Activated T-helper 2 cell treated with anti-CD3 and anti-CD28 coated beads, Interferon-gamma antibody, Interleukin-2, Interleukin-4, amounts not matched to agents 10 μg/mL and 5 μg/mL and 100 μg/mL, durations not matched to agents 14 hours and 24 hours and 36 hours (primary cell): ENCODE measurements at regions not wholly inside any gene's neighbourhood (a gene's known extent, or its start where the extent isn't known, plus 50 kb on each side); places are given as distances from the start of the nearest gene placed in this dataset.

ENCODE experiments used
- DNase-seq: peaks from one replicate; pipeline ENCODE4 v3.0.0; 2021; ENCODE audit warnings: low spot score
- H3K27ac Mint-ChIP-seq: one replicate; pipeline ENCODE4 v1.8.0; 2021; ENCODE audit warnings: mixed read lengths
- H3K27me3 Mint-ChIP-seq: one replicate; pipeline ENCODE4 v1.8.0; 2021; ENCODE audit warnings: low read depth, mixed read lengths
- H3K36me3 Mint-ChIP-seq: one replicate; pipeline ENCODE4 v1.8.0; 2021; ENCODE audit warnings: low read depth, mixed read lengths
- H3K4me1 Mint-ChIP-seq: one replicate; pipeline ENCODE4 v1.8.0; 2021; ENCODE audit warnings: low read depth, mixed read lengths
- H3K4me3 Mint-ChIP-seq: one replicate; pipeline ENCODE4 v1.8.0; 2021; ENCODE audit warnings: low read depth, mild to moderate bottlenecking, moderate library complexity, mixed read lengths
- H3K9me3 Mint-ChIP-seq: one replicate; pipeline ENCODE4 v1.8.0; 2021; ENCODE audit warnings: mixed read lengths
- intact Hi-C: fragments of 100-400 bp; cut with micrococcal nuclease; formaldehyde crosslinking; loops from one replicate; pipeline ENCODE4 v1.15.1; 2023

DNA sequence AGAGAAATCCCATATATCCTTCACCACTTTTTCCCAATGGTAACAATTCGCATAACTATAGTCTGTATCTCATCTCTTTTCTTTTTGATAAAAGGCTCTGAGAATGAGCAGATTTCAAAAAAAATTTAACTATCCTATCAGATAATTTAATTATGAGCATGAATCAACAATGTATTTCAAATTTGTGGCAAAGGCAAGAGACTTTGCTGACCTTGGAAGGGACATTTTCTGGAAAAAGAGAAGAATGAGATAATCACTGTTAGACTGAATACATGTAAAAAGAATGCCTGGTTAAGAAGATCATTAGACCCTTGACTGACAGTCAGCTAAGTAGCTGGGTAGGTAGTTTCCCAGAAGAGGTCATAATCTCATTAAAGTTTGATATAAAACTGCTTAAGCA lies 428.4 kb upstream of the XYLT1 start:
- H3K27ac Mint-ChIP-seq: no peak overlapping the region
- H3K4me1 Mint-ChIP-seq: no peaks in the 10 kb centered on the region
- H3K4me3 Mint-ChIP-seq: no peak overlapping the region
- H3K36me3 Mint-ChIP-seq: no peaks in the 10 kb centered on the region
- H3K9me3 Mint-ChIP-seq: no peaks in the 10 kb centered on the region
- peaks cover 2% of the 10 kb centered on the region for H3K27me3 Mint-ChIP-seq
- intact Hi-C loops: no loop called here
- DNase-seq: no peak

DNA sequence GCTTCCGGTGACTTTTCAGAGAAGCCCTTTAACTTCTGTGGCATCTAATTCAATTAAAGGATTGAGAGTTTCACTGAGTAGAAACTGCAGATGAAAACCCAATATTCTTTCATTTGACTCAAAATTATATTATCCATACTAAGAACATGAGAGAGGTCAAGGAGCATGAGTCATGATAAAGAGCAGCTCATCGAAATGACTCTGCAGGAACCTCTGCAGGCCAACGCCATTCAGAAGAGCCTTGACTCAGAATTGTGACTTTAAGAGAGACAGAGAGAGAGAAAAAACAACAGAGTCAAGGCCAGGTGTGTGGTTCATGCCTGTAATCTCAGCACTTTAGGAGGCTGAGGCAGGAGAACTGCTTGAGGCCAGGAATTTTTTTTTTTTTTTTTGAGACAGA lies 417.2 kb upstream of the XYLT1 start:
- Mint-ChIP-seq H3K4me1 (no peaks in the 10 kb centered on the region), H3K36me3 (no peaks in the 10 kb centered on the region), H3K9me3 (no peaks in the 10 kb centered on the region), H3K4me3 (no peak overlapping the region), H3K27me3 (peaks cover 3% of the 10 kb centered on the region), H3K27ac (no peak overlapping the region)
- DNase-seq: no peak
- intact Hi-C loops: no loop called here

DNA sequence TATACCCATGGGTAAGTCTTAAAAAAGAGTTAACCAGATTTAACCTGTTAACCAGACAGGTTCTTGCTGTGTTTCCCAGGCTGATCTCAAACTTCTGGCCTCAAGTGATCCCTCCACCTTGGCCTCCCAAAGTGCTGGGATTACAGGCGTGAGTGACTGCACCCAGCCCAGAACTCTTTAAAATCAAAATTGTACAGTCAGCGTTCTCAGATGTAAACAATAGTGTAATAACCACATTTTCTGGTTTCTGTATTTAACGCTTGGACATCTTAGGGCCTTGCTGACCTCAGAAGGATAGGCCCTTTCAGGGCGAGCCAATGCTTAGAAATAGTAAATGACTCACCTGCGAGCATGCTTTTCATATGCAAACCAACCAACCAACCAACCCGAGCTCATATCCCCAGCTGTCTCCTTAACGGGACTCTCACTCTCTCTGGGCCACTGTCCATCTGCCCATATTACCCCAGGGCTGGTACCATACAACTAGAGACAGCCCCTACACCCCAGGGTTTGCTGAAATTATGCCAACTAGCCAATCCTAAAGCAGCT lies 415.0 kb upstream of the XYLT1 start:
- H3K36me3 Mint-ChIP-seq: no peaks in the 10 kb centered on the region
- H3K27me3 Mint-ChIP-seq: peaks cover 3% of the 10 kb centered on the region
- intact Hi-C loops: no loop called here
- H3K4me3 Mint-ChIP-seq: no peak overlapping the region
- no peaks in the 10 kb centered on the region for H3K4me1 Mint-ChIP-seq
- H3K27ac Mint-ChIP-seq: no peak overlapping the region
- H3K9me3 Mint-ChIP-seq: no peaks in the 10 kb centered on the region
- no peak for DNase-seq

DNA sequence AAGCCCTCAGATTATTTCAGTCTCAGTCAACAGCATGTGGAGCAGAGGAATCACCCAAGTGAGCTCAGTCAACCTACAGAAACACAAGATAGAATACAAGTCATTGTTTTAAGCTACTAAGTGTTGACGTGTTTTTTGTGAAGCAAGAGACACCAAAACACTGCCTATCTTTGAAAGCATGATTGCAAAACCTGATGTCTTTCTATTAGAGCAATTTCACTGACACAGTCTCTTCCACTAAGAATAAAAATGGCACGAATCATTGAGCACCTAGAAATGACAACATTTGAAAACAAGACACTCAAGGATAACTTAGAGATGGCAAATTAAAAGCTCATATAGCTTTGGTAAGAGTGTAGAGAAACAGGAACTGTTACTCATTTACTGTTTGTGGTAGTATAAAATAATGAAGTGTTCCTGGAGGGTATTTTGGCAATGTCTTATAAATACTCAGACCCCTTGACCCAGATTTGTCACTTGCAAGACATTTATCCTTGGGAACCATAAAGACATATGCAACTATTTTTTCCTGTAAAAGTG lies 407.1 kb upstream of the XYLT1 start:
- H3K4me3 Mint-ChIP-seq: no peak overlapping the region
- intact Hi-C loops: no loop called here
- no peaks in the 10 kb centered on the region for H3K9me3 Mint-ChIP-seq

DNA sequence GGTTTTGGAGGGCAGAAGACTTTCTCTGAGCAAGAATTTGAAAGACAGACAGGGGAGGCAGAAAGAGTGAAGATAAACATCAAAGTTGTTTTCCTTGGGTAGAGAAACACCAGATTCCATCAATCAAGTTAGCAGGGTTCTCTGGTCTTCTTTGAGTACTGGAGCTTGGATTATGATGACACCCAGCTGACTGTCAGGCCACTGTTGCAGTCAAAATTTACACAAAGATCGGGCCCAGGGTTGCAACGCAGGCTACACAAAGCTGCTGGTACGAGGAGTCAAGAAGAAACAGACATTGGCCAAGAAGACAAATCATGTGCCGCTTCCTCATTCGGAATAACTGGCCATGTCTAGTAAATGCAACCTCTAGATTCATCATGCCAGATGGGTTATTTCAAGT lies 396.2 kb upstream of the XYLT1 start:
- no peak overlapping the region for H3K27ac Mint-ChIP-seq
- no peaks in the 10 kb centered on the region for H3K27me3 Mint-ChIP-seq
- H3K4me3 Mint-ChIP-seq: no peak overlapping the region
- DNase-seq: no peak
- intact Hi-C loops: no loop called here
- no peaks in the 10 kb centered on the region for H3K9me3 Mint-ChIP-seq
- no peaks in the 10 kb centered on the region for H3K4me1 Mint-ChIP-seq
- H3K36me3 Mint-ChIP-seq: no peaks in the 10 kb centered on the region

More for the DNA sequence above, 407.1 kb upstream of the XYLT1 start:
- Mint-ChIP-seq H3K27ac (no peak overlapping the region), H3K36me3 (no peaks in the 10 kb centered on the region), H3K4me1 (no peaks in the 10 kb centered on the region), H3K27me3 (peaks cover 3% of the 10 kb centered on the region)
- no peak for DNase-seq

DNA sequence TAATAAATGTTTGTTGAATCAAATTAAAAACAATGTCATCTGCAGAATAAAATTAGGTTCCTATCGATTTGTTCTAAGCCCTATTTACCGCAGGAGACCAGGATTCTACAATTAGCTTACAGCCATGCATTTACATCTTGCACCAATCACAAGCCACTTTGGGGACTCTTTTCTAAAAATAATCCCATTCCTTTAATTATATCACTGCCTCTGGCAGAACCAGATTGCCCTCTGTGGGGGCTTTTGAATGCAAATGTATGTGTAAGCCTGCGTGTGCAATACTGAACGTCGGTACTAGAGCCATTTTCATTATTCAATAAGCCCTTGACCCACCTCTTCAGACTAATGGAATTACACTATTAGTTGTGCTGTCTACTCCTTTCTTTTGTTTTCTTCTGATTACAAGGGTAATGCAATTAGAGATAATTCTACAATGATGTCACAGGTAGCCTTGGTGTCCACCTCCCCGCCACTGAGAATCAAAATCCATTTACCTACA lies 391.3 kb upstream of the XYLT1 start:
- no peaks in the 10 kb centered on the region for H3K4me1 Mint-ChIP-seq
- no peak for DNase-seq
- intact Hi-C loops: no loop called here
- H3K9me3 Mint-ChIP-seq: no peaks in the 10 kb centered on the region
- H3K4me3 Mint-ChIP-seq: no peak overlapping the region
- H3K36me3 Mint-ChIP-seq: no peaks in the 10 kb centered on the region
- no peak overlapping the region for H3K27ac Mint-ChIP-seq
- no peaks in the 10 kb centered on the region for H3K27me3 Mint-ChIP-seq

DNA sequence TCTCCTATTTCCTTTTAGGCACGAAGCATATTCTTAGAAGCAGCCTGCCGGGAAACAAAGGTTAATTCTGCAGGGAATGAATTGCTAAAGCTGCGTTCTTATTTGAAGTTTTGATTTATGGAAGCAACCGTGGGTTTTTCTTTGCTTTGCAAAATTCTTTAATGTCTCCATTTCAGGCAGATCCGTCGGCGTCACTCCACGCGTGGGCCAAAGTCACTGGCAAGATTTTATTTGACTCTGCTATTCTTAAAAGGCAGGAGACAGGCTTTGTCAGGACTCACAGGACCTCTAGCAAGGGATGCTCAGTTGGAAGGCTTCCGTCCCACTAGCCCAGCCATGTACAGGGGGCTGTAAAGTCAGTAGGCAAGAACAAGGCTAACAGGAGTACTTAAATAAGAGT lies 387.3 kb upstream of the XYLT1 start:
- Mint-ChIP-seq H3K4me3 (no peak overlapping the region), H3K27ac (no peak overlapping the region), H3K27me3 (no peaks in the 10 kb centered on the region), H3K4me1 (no peaks in the 10 kb centered on the region), H3K9me3 (peaks cover 4% of the 10 kb centered on the region), H3K36me3 (no peaks in the 10 kb centered on the region)
- intact Hi-C loops: no loop called here
- no peak for DNase-seq

DNA sequence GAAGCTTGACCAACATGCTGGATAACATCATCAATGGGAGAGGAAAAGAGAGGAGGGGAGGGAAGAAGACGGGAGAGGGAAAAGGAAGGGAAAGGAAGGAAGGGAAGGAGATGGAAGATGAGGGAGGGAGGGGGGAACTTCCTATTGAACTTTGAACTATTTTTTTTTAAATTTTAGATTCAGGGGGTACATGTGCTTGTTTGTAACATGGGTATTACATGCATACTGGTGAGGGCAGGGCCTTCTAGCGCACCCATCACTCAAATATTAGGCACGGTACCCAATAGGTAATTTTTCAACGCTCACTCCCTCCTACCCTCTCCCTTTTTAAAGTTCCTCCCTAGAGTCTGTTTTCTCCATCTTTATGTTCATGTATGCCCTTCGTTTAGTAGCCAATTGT lies 383.2 kb upstream of the XYLT1 start:
- DNase-seq: no peak
- Mint-ChIP-seq H3K36me3 (no peaks in the 10 kb centered on the region), H3K4me1 (no peaks in the 10 kb centered on the region), H3K9me3 (peaks cover 4% of the 10 kb centered on the region), H3K4me3 (no peak overlapping the region), H3K27me3 (no peaks in the 10 kb centered on the region), H3K27ac (no peak overlapping the region)
- intact Hi-C loops: no loop called here

DNA sequence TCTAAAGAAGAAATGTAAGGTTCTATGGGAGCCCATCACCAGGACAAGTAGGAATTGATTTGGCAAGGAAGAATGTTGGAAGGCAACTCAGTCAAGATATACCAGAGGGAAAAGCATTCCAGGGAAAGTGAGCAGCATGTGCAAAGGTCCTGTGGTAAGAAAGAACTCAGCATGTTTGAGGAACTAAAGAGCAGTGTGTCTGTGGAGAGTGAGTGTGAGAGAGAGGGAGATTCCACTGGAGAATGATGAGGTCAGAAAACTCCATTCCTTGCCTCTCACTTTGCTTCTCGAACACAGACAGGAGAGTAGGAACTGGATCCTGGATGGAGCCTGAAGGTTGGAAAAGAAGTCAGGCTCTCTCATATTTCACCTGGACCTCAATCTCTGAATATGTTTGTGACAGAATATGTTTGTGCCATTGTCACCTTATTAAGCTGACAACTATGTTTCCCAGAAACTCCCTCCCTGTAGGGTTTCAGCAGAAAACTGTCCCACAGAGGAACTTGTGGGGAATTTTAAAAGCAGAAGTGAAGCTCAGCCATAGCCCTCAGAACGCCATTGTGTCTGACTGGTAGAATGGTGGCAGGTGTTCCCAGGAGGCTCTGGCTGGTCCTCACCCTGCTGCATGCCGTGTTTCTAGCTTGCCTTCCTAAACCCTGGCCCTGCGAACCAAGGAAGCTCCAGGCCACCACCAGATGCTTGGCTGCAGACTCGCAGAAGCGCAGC lies 382.4 kb upstream of the XYLT1 start:
- peaks cover 4% of the 10 kb centered on the region for H3K9me3 Mint-ChIP-seq
- no peak for DNase-seq
- no peaks in the 10 kb centered on the region for H3K27me3 Mint-ChIP-seq
- no peak overlapping the region for H3K27ac Mint-ChIP-seq
- H3K4me3 Mint-ChIP-seq: no peak overlapping the region
- intact Hi-C loops: no loop called here
- H3K36me3 Mint-ChIP-seq: no peaks in the 10 kb centered on the region
- H3K4me1 Mint-ChIP-seq: no peaks in the 10 kb centered on the region

DNA sequence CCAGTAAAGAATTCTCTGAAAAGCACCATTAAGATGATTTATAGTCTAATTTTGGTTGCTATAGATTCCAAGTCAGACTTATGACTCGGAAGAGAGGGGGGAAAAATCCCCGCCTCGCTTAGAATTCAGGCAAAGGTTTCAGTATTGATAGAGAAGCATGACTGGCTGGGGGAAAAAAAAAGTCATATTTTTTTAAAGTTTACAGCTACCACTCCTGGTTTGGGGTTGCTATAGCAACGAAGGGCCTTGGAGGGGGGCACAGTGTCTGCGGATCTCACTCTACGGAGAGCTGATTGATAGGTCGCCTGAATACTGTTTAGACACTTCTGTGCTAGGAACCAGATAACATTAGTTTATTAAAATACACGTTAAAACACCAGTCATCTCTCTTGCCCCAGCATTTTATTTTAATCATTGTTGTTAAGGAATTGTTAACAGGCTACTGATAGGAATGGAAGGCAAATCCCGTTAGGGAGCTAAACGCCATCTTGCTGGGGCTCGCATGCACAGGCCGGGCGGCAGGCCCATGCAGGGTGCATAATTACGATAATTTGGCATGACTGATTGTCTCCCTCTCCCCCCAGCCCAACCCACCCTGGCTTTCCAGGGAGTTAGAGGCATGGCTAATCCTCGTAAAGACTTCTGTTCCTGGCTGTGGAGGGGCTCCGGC lies 380.0 kb upstream of the XYLT1 start:
- H3K27ac Mint-ChIP-seq: no peak overlapping the region
- no peaks in the 10 kb centered on the region for H3K4me1 Mint-ChIP-seq

DNA sequence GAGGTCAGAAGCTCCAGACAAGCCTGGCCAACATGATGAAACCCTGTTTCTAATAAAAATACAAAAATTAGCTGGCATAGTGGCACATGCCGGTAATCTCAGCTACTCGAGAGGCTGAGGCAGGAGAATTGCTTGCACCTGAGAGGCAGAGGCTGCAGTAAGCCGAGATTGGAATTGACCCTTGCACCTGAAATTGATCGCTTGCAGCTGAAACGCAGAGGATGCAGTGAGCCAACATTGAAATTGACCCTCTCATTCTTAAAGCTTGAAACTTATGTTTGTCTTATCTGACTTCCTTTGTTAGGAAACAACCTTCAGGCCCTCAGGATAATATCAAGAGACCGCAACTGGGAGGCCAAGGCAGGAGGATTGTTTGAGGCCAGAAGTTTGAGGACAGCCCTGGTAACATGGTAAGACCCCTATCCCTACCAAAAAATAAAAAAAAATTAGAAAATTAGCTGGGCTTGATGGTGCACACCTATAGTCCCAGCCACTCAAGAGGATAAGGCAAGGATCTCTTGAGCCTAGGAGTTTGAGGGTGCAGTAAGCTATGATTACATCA lies 376.6 kb upstream of the XYLT1 start:
- H3K4me1 Mint-ChIP-seq: no peaks in the 10 kb centered on the region
- no peak overlapping the region for H3K4me3 Mint-ChIP-seq
- intact Hi-C loops: no loop called here
- no peak overlapping the region for H3K27ac Mint-ChIP-seq
- no peaks in the 10 kb centered on the region for H3K27me3 Mint-ChIP-seq
- H3K9me3 Mint-ChIP-seq: no peaks in the 10 kb centered on the region
- DNase-seq: no peak
- H3K36me3 Mint-ChIP-seq: no peaks in the 10 kb centered on the region

More for the DNA sequence above, 380.0 kb upstream of the XYLT1 start:
- peaks cover 4% of the 10 kb centered on the region for H3K9me3 Mint-ChIP-seq
- H3K27me3 Mint-ChIP-seq: no peaks in the 10 kb centered on the region
- intact Hi-C loops: no loop called here
- H3K36me3 Mint-ChIP-seq: no peaks in the 10 kb centered on the region
- no peak for DNase-seq
- no peak overlapping the region for H3K4me3 Mint-ChIP-seq

DNA sequence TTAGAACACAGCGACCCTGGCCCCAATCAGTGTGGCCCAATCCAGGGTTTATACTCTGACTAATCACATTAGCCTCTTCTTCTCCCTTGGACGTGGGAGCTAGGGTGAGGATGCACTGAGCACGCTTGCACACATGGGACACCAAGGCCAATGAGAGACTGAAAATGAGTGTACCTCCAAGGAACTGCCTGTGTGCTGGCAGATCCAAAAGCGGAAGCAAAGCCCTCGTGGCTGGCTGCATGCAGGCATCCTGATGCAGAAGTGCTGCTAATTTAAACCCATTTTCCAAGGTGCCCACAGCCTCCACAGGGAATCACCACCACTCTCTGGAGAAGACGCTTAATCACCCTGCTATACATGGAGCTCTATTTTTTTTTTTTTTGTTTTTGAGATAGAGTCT lies 375.3 kb upstream of the XYLT1 start:
- H3K9me3 Mint-ChIP-seq: no peaks in the 10 kb centered on the region
- H3K27me3 Mint-ChIP-seq: no peaks in the 10 kb centered on the region
- no peaks in the 10 kb centered on the region for H3K36me3 Mint-ChIP-seq
- no peak for DNase-seq
- H3K27ac Mint-ChIP-seq: no peak overlapping the region
- H3K4me3 Mint-ChIP-seq: no peak overlapping the region
- H3K4me1 Mint-ChIP-seq: no peaks in the 10 kb centered on the region
- intact Hi-C loops: no loop called here

DNA sequence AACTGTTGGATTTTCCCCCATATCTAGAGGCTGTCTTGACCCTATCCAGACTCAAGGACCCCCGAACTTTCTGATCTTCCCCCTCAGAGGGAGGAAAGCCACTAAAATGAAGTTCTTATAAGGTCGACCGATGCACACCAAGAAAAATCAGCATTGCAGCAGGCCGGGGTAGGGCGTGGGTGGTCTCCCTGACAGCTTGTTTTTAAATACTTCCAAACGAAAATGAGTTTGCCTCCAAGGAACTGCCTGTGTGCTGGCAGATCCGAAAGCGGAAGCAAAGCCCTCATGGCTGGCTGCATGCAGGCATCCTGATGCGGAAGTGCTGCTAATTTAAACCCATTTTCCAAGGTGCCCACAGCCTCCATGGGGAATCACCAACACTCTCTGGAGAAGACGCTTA lies 374.3 kb upstream of the XYLT1 start:
- H3K36me3 Mint-ChIP-seq: no peaks in the 10 kb centered on the region
- no peak overlapping the region for H3K4me3 Mint-ChIP-seq
- no peak for DNase-seq
- no peak overlapping the region for H3K27ac Mint-ChIP-seq
- no peaks in the 10 kb centered on the region for H3K27me3 Mint-ChIP-seq
- no peaks in the 10 kb centered on the region for H3K4me1 Mint-ChIP-seq
- H3K9me3 Mint-ChIP-seq: no peaks in the 10 kb centered on the region
- intact Hi-C loops: no loop called here
